Hepatocyte (in vitro differentiated cells): ENCODE measurements at regions not wholly inside any gene's neighbourhood (a gene's known extent, or its start where the extent isn't known, plus 50 kb on each side); places are given as distances from the start of the nearest gene placed in this dataset.

ENCODE experiments used
- DNase-seq: peaks from one replicate; pipeline ENCODE4 v3.0.0-alpha.2; 2016; ENCODE audit warnings: low spot score
- H2AFZ ChIP-seq: fragments of 200-600 bp; sonication (generic); 2 replicates; pipeline ENCODE4 v1.6.0; 2016; ENCODE audit warnings: antibody characterized with exemption, mild to moderate bottlenecking
- H3K27ac ChIP-seq: fragments of 200-600 bp; sonication (generic); 2 replicates; pipeline ENCODE4 v1.5.1; 2016; ENCODE audit warnings: mild to moderate bottlenecking
- H3K27me3 ChIP-seq: fragments of 200-600 bp; sonication (generic); 2 replicates; pipeline ENCODE4 v1.6.1; 2016
- H3K36me3 ChIP-seq: fragments of 200-600 bp; sonication (generic); replicated peaks from 2 replicates; pipeline ENCODE4 v1.5.1; 2016; ENCODE audit warnings: low read depth; ENCODE audit not compliant: insufficient read depth
- H3K4me1 ChIP-seq: fragments of 200-600 bp; sonication (generic); 2 replicates; pipeline ENCODE4 v1.5.1; 2016; ENCODE audit warnings: mild to moderate bottlenecking, moderate library complexity; ENCODE audit not compliant: insufficient read depth
- H3K4me2 ChIP-seq: fragments of 200-600 bp; sonication (generic); 2 replicates; pipeline ENCODE4 v1.6.0; 2016
- H3K4me3 ChIP-seq: fragments of 200-600 bp; sonication (generic); 2 replicates; pipeline ENCODE4 v1.5.1; 2016; ENCODE audit warnings: mild to moderate bottlenecking
- H3K79me2 ChIP-seq: fragments of 200-600 bp; sonication (generic); 2 replicates; pipeline ENCODE4 v1.6.0; 2017; ENCODE audit warnings: mild to moderate bottlenecking
- H3K9me2 ChIP-seq: fragments of 200-600 bp; sonication (generic); replicated peaks from 2 replicates; pipeline ENCODE4 v1.6.0; 2017; ENCODE audit warnings: mild to moderate bottlenecking; ENCODE audit not compliant: insufficient read depth
- H3K9me3 ChIP-seq: fragments of 200-600 bp; sonication (generic); 2 replicates; pipeline ENCODE4 v1.5.1; 2016; ENCODE audit warnings: low read depth, mild to moderate bottlenecking
- H4K20me1 ChIP-seq: fragments of 200-600 bp; sonication (generic); 2 replicates; pipeline ENCODE4 v1.6.0; 2016; ENCODE audit warnings: mild to moderate bottlenecking; ENCODE audit not compliant: insufficient read depth, poor library complexity, severe bottlenecking
- EZH2 ChIP-seq: fragments of 200-600 bp; sonication (generic); IDR thresholded peaks from 2 replicates; pipeline ENCODE4 v1.6.1; 2016; ENCODE audit warnings: antibody characterized with exemption, mild to moderate bottlenecking, borderline replicate concordance
- EZH2phosphoT487 ChIP-seq: fragments of 200-600 bp; sonication (generic); IDR thresholded peaks from one replicate; pipeline ENCODE4 v1.6.1; 2018; ENCODE audit warnings: antibody characterized with exemption, mild to moderate bottlenecking, low read depth, moderate library complexity; ENCODE audit not compliant: unreplicated experiment, severe bottlenecking
- WGBS: methylation state at CpG from one replicate; pipeline ENCODE4 v1.1.6; 2016; ENCODE audit warnings: low lambda C conversion rate; ENCODE audit errors: missing lambda C conversion rate; 5-methylcytosine and 5-hydroxymethylcytosine counted together
- TF ChIP-seq, protein P1 (sequence below): fragments of 200-600 bp; sonication (generic); IDR thresholded peaks from 2 replicates; pipeline ENCODE4 v1.5.1; 2016; ENCODE audit warnings: antibody characterized with exemption, mild to moderate bottlenecking; ENCODE audit not compliant: poor library complexity

GRCh38 chr6:105832313-105832761, 253.8 kb upstream of the PRDM1 start:
- Histone ChIP-seq H3K9me2 (no peaks in the 10 kb centered on the region), H3K4me3 (no peak overlapping the region)
- TF ChIP-seq EZH2 = no peak
- TF ChIP-seq EZH2phosphoT487 = no peak
- TF ChIP-seq, protein P1, sequence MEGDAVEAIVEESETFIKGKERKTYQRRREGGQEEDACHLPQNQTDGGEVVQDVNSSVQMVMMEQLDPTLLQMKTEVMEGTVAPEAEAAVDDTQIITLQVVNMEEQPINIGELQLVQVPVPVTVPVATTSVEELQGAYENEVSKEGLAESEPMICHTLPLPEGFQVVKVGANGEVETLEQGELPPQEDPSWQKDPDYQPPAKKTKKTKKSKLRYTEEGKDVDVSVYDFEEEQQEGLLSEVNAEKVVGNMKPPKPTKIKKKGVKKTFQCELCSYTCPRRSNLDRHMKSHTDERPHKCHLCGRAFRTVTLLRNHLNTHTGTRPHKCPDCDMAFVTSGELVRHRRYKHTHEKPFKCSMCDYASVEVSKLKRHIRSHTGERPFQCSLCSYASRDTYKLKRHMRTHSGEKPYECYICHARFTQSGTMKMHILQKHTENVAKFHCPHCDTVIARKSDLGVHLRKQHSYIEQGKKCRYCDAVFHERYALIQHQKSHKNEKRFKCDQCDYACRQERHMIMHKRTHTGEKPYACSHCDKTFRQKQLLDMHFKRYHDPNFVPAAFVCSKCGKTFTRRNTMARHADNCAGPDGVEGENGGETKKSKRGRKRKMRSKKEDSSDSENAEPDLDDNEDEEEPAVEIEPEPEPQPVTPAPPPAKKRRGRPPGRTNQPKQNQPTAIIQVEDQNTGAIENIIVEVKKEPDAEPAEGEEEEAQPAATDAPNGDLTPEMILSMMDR = no peak

GRCh38 chr6:105831311-105832097, 254.6 kb upstream of the PRDM1 start:
- H3K9me2 ChIP-seq = no peaks in the 10 kb centered on the region
- H3K4me3 ChIP-seq = no peak overlapping the region
- H3K4me1 ChIP-seq = no peaks in the 10 kb centered on the region
- DNase-seq = no peak
- no peaks in the 10 kb centered on the region for H4K20me1 ChIP-seq
- TF ChIP-seq, protein P1 = no peak
- TF ChIP-seq EZH2 (no peak), EZH2phosphoT487 (no peak)
- no peak overlapping the region for H3K4me2 ChIP-seq
- no peak overlapping the region for H3K27ac ChIP-seq
- H3K36me3 ChIP-seq = no peaks in the 10 kb centered on the region
- no peaks in the 10 kb centered on the region for H3K27me3 ChIP-seq
- H2AFZ ChIP-seq = no peak overlapping the region
- H3K9me3 ChIP-seq = no peaks in the 10 kb centered on the region
- H3K79me2 ChIP-seq = no peaks in the 10 kb centered on the region
- WGBS = 91% methylated on average over 5 of the region's 5 CpGs

More at GRCh38 chr6:105832313-105832761, 253.8 kb upstream of the PRDM1 start:
- Histone ChIP-seq H3K27me3 (no peaks in the 10 kb centered on the region), H3K9me3 (no peaks in the 10 kb centered on the region), H3K36me3 (no peaks in the 10 kb centered on the region), H2AFZ (no peak overlapping the region), H3K4me1 (no peaks in the 10 kb centered on the region), H3K4me2 (no peak overlapping the region), H4K20me1 (no peaks in the 10 kb centered on the region), H3K27ac (no peak overlapping the region), H3K79me2 (no peaks in the 10 kb centered on the region)
- no peak for DNase-seq
- WGBS = 94% methylated on average over 5 of the region's 5 CpGs

- H3K4me1 ChIP-seq = no peaks in the 10 kb centered on the region
Observed at GRCh38 chr6:105825210-105825609, 260.9 kb upstream of the PRDM1 start.

More at GRCh38 chr6:105825210-105825609, 260.9 kb upstream of the PRDM1 start:
- WGBS = 85% methylated on average over 1 of the region's 1 CpG
- TF ChIP-seq EZH2phosphoT487 = no peak
- TF ChIP-seq, protein P1 = no peak
- no peak for TF ChIP-seq EZH2
- Histone ChIP-seq H3K4me3 (no peak overlapping the region), H3K27me3 (no peaks in the 10 kb centered on the region), H3K79me2 (no peaks in the 10 kb centered on the region), H3K27ac (no peak overlapping the region), H3K4me2 (no peak overlapping the region), H3K9me3 (no peaks in the 10 kb centered on the region), H3K36me3 (no peaks in the 10 kb centered on the region), H4K20me1 (no peaks in the 10 kb centered on the region), H3K9me2 (no peaks in the 10 kb centered on the region), H2AFZ (no peak overlapping the region)
- DNase-seq = no peak
